ENCODE measurements at regions not wholly inside any gene's neighbourhood (a gene's known extent, or its start where the extent isn't known, plus 50 kb on each side); places are given as distances from the start of the nearest gene placed in this dataset.

DNA sequence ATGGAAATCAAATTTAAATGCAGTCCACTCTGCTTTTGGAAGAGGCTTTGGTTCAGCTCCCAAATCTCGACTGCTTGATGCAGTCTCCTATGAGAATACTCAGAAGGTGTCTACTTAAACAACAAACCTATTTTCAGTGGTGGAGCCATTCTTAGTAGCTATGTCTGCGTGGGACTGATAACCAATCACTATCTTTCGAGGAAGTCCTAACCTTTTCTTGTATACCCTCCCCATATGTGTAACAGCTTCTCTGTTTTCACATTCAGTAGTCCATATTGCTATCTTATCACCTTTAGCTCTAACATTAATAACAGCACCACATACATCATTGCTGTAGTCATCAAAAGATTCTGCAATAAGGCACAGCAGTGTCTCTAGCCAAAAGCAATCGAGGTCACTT lies 333.0 kb upstream of the ATP11B start:
- no peaks in the 10 kb centered on the region for H3K27me3 ChIP-seq (ENCODE audit: control insufficient read depth, insufficient read depth, low read length)
- TF ChIP-seq, protein P1, sequence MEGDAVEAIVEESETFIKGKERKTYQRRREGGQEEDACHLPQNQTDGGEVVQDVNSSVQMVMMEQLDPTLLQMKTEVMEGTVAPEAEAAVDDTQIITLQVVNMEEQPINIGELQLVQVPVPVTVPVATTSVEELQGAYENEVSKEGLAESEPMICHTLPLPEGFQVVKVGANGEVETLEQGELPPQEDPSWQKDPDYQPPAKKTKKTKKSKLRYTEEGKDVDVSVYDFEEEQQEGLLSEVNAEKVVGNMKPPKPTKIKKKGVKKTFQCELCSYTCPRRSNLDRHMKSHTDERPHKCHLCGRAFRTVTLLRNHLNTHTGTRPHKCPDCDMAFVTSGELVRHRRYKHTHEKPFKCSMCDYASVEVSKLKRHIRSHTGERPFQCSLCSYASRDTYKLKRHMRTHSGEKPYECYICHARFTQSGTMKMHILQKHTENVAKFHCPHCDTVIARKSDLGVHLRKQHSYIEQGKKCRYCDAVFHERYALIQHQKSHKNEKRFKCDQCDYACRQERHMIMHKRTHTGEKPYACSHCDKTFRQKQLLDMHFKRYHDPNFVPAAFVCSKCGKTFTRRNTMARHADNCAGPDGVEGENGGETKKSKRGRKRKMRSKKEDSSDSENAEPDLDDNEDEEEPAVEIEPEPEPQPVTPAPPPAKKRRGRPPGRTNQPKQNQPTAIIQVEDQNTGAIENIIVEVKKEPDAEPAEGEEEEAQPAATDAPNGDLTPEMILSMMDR (IDR thresholded peaks at IDR 0.05; ENCODE audit: borderline replicate concordance, extremely low read depth, insufficient read depth): no peak
- no peaks in the 10 kb centered on the region for H3K36me3 ChIP-seq (ENCODE audit: control insufficient read depth in 2 of 3, insufficient read depth in 3 of 3, low read length in 3 of 3)
- H3K9ac ChIP-seq (ENCODE audit: low read length in 3 of 3): no peak overlapping the region
- H3K4me1 ChIP-seq (ENCODE audit: control insufficient read depth in 2 of 3, insufficient read depth in 2 of 3, low read depth in 1 of 3, low read length in 3 of 3): no peaks in the 10 kb centered on the region
- no peak overlapping the region for H3K27ac ChIP-seq (ENCODE audit: low read depth in 2 of 2, low read length in 2 of 2)
- no peaks in the 10 kb centered on the region for H3K9me3 ChIP-seq (ENCODE audit: control insufficient read depth in 2 of 3, insufficient read depth in 1 of 3, low read length in 3 of 3)
- DNase-seq (no peak), FAIRE-seq (no peak)
- intact Hi-C loops (cut with DNase I): no loop called here
- H3K4me3 ChIP-seq (ENCODE audit: low read length in 3 of 3): no peak overlapping the region

DNA sequence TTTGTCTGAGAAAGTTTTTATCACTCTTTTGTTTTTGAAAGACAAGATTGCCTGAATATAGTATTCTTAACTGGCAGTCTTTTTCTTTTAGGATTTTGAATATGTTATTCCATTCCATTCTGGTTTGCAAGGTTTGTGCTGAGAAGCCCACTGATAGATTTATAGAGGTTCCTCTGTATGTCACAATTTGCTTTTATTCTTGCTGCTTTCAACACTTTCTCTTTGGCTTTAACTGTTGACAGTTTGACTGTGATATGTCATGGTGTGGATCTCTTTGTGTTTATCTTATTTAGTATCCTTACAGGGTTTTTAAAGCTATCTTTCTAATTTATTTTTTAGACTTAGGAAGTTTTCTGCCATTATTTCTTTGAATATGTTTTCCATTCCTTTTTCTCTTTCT lies 331.2 kb upstream of the ATP11B start:
- Histone ChIP-seq H3K4me3 (ENCODE audit: low read length in 3 of 3) (no peak overlapping the region), H3K9me3 (ENCODE audit: control insufficient read depth in 2 of 3, insufficient read depth in 1 of 3, low read length in 3 of 3) (no peaks in the 10 kb centered on the region), H3K27me3 (ENCODE audit: control insufficient read depth, insufficient read depth, low read length) (no peaks in the 10 kb centered on the region), H3K9ac (ENCODE audit: low read length in 3 of 3) (no peak overlapping the region), H3K36me3 (ENCODE audit: control insufficient read depth in 2 of 3, insufficient read depth in 3 of 3, low read length in 3 of 3) (no peaks in the 10 kb centered on the region), H3K4me1 (ENCODE audit: control insufficient read depth in 2 of 3, insufficient read depth in 2 of 3, low read depth in 1 of 3, low read length in 3 of 3) (no peaks in the 10 kb centered on the region), H3K27ac (ENCODE audit: low read depth in 2 of 2, low read length in 2 of 2) (no peak overlapping the region)
- no peak for FAIRE-seq
- intact Hi-C loops (cut with DNase I): no loop called here
- TF ChIP-seq, protein P1 (IDR thresholded peaks at IDR 0.05; ENCODE audit: borderline replicate concordance, extremely low read depth, insufficient read depth): no peak
- no peak for DNase-seq

- no peak for DNase-seq
- Histone ChIP-seq H3K36me3 (ENCODE audit: control insufficient read depth in 2 of 3, insufficient read depth in 3 of 3, low read length in 3 of 3) (no peaks in the 10 kb centered on the region), H3K27ac (ENCODE audit: low read depth in 2 of 2, low read length in 2 of 2) (no peak overlapping the region), H3K4me3 (ENCODE audit: low read length in 3 of 3) (no peak overlapping the region), H3K9me3 (ENCODE audit: control insufficient read depth in 2 of 3, insufficient read depth in 1 of 3, low read length in 3 of 3) (no peaks in the 10 kb centered on the region), H3K27me3 (ENCODE audit: control insufficient read depth, insufficient read depth, low read length) (no peaks in the 10 kb centered on the region), H3K9ac (ENCODE audit: low read length in 3 of 3) (no peak overlapping the region), H3K4me1 (ENCODE audit: control insufficient read depth in 2 of 3, insufficient read depth in 2 of 3, low read depth in 1 of 3, low read length in 3 of 3) (no peaks in the 10 kb centered on the region)
- FAIRE-seq: no peak
- TF ChIP-seq, protein P1 (IDR thresholded peaks at IDR 0.05; ENCODE audit: borderline replicate concordance, extremely low read depth, insufficient read depth): no peak
- intact Hi-C loops (cut with DNase I): no loop called here
Observed at GRCh38 chr3:182464513-182465145, 328.7 kb upstream of the ATP11B start.

Data from kidney (tissue), 13 donors.